ENCODE measurements at regions not wholly inside any gene's neighbourhood (a gene's known extent, or its start where the extent isn't known, plus 50 kb on each side); places are given as distances from the start of the nearest gene placed in this dataset.

- 0 to 5% methylated on average over 3 of the region's 3 CpGs for WGBS, 2 experiments (ENCODE audit: low coverage in 1 of 2, low lambda C conversion rate in 2 of 2, missing lambda C conversion rate in 2 of 2)
- Histone ChIP-seq H3K4me2 (ENCODE audit: unreplicated experiment) (no peak overlapping the region), H3K27ac (no peak overlapping the region), H3K4me3 (no peak overlapping the region), H4K20me1 (ENCODE audit: insufficient read depth) (no peaks in the 10 kb centered on the region), H3K4me1 (ENCODE audit: insufficient read depth) (no peaks in the 10 kb centered on the region), H3K9ac (no peak overlapping the region), H3F3A (ENCODE audit: insufficient read depth) (no peaks in the 10 kb centered on the region), H3K9me2 (ENCODE audit: insufficient read depth) (no peaks in the 10 kb centered on the region), H3K9me3 (ENCODE audit: low read depth) (no peaks in the 10 kb centered on the region), H3K79me2 (ENCODE audit: insufficient read depth) (no peaks in the 10 kb centered on the region), H3K36me3 (ENCODE audit: low read depth) (no peaks in the 10 kb centered on the region), H3K27me3 (replicated peaks; ENCODE audit: insufficient read depth) (no peaks in the 10 kb centered on the region), H2AFZ (no peak overlapping the region)
- no peak for DNase-seq
- TF ChIP-seq EZH2 (IDR thresholded peaks at IDR 0.05; ENCODE audit: insufficient read depth, poor library complexity, severe bottlenecking), result no peak
- no peak for TF ChIP-seq EZH2phosphoT487 (IDR thresholded peaks at IDR 0.05; ENCODE audit: insufficient read depth, low read depth)
- in situ Hi-C loops (cut with MboI), result no loop called here
Observed at GRCh38 chrX:124679199-124679598, 332.8 kb downstream of the SH2D1A start.

DNA sequence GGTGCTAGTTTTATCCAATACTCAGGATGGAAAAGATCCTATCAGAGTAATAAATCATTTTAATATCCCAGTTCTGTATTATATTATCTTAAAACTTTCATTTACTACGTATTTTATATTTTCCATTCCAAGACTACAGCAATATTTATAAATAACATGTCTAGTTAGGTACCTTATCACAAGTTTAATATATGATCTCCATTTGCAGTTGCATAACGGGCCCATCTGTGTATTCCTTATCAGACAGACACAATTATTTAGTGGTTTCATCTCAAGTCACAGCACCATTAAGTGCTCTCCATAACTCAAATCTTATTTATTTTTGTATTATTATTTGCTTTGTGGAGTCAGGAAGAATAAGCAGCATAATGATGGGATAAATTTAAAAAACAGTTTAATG lies 333.9 kb downstream of the SH2D1A start:
- DNase-seq, result no peak
- Histone ChIP-seq H3K4me3 (no peak overlapping the region), H2AFZ (no peak overlapping the region), H3K27me3 (replicated peaks; ENCODE audit: insufficient read depth) (no peaks in the 10 kb centered on the region), H3K9me2 (ENCODE audit: insufficient read depth) (no peaks in the 10 kb centered on the region), H3K4me1 (ENCODE audit: insufficient read depth) (no peaks in the 10 kb centered on the region), H3K36me3 (ENCODE audit: low read depth) (no peaks in the 10 kb centered on the region), H3K79me2 (ENCODE audit: insufficient read depth) (no peaks in the 10 kb centered on the region), H3K9me3 (ENCODE audit: low read depth) (no peaks in the 10 kb centered on the region), H3K9ac (no peak overlapping the region), H3F3A (ENCODE audit: insufficient read depth) (no peaks in the 10 kb centered on the region), H3K4me2 (ENCODE audit: unreplicated experiment) (no peak overlapping the region), H4K20me1 (ENCODE audit: insufficient read depth) (no peaks in the 10 kb centered on the region), H3K27ac (no peak overlapping the region)
- WGBS, 2 experiments (ENCODE audit: low coverage in 1 of 2, low lambda C conversion rate in 2 of 2, missing lambda C conversion rate in 2 of 2), result 15 to 44% methylated on average over 1 to 2 of the region's 2 CpGs
- no peak for TF ChIP-seq EZH2phosphoT487 (IDR thresholded peaks at IDR 0.05; ENCODE audit: insufficient read depth, low read depth)
- no peak for TF ChIP-seq EZH2 (IDR thresholded peaks at IDR 0.05; ENCODE audit: insufficient read depth, poor library complexity, severe bottlenecking)
- in situ Hi-C loops (cut with MboI), result no loop called here

- H3K9ac ChIP-seq, result no peak overlapping the region
- 14 to 29% methylated on average over 2 to 3 of the region's 3 CpGs for WGBS, 2 experiments (ENCODE audit: low coverage in 1 of 2, low lambda C conversion rate in 2 of 2, missing lambda C conversion rate in 2 of 2)
- H3K27me3 ChIP-seq (replicated peaks; ENCODE audit: insufficient read depth), result no peaks in the 10 kb centered on the region
- H3K4me3 ChIP-seq, result no peak overlapping the region
- H3K79me2 ChIP-seq (ENCODE audit: insufficient read depth), result no peaks in the 10 kb centered on the region
- no peak overlapping the region for H3K4me2 ChIP-seq (ENCODE audit: unreplicated experiment)
- no peaks in the 10 kb centered on the region for H3K4me1 ChIP-seq (ENCODE audit: insufficient read depth)
- no peaks in the 10 kb centered on the region for H4K20me1 ChIP-seq (ENCODE audit: insufficient read depth)
- no peak overlapping the region for H3K27ac ChIP-seq
- DNase-seq, result no peak
- no peaks in the 10 kb centered on the region for H3F3A ChIP-seq (ENCODE audit: insufficient read depth)
- no peak overlapping the region for H2AFZ ChIP-seq
- TF ChIP-seq EZH2 (IDR thresholded peaks at IDR 0.05; ENCODE audit: insufficient read depth, poor library complexity, severe bottlenecking) (no peak), EZH2phosphoT487 (IDR thresholded peaks at IDR 0.05; ENCODE audit: insufficient read depth, low read depth) (no peak)
- in situ Hi-C loops (cut with MboI), result no loop called here
- no peaks in the 10 kb centered on the region for H3K9me2 ChIP-seq (ENCODE audit: insufficient read depth)
- no peaks in the 10 kb centered on the region for H3K36me3 ChIP-seq (ENCODE audit: low read depth)
- H3K9me3 ChIP-seq (ENCODE audit: low read depth), result no peaks in the 10 kb centered on the region
Observed at GRCh38 chrX:124690495-124690894, 344.1 kb downstream of the SH2D1A start.

- H3K9me2 ChIP-seq (ENCODE audit: insufficient read depth), result no peaks in the 10 kb centered on the region
- H4K20me1 ChIP-seq (ENCODE audit: insufficient read depth), result no peaks in the 10 kb centered on the region
- no peaks in the 10 kb centered on the region for H3K27me3 ChIP-seq (replicated peaks; ENCODE audit: insufficient read depth)
- TF ChIP-seq EZH2phosphoT487 (IDR thresholded peaks at IDR 0.05; ENCODE audit: insufficient read depth, low read depth), result no peak
- H3K4me1 ChIP-seq (ENCODE audit: insufficient read depth), result no peaks in the 10 kb centered on the region
- no peak overlapping the region for H3K4me2 ChIP-seq (ENCODE audit: unreplicated experiment)
- H3K79me2 ChIP-seq (ENCODE audit: insufficient read depth), result no peaks in the 10 kb centered on the region
- no peak overlapping the region for H2AFZ ChIP-seq
- H3K9me3 ChIP-seq (ENCODE audit: low read depth), result no peaks in the 10 kb centered on the region
- H3K4me3 ChIP-seq, result no peak overlapping the region
- no peaks in the 10 kb centered on the region for H3K36me3 ChIP-seq (ENCODE audit: low read depth)
- no peak for DNase-seq
- H3K27ac ChIP-seq, result no peak overlapping the region
- no peak overlapping the region for H3K9ac ChIP-seq
- no peaks in the 10 kb centered on the region for H3F3A ChIP-seq (ENCODE audit: insufficient read depth)
- WGBS, 2 experiments (ENCODE audit: low coverage in 1 of 2, low lambda C conversion rate in 2 of 2, missing lambda C conversion rate in 2 of 2), result 13% methylated on average over 2 of the region's 2 CpGs
- in situ Hi-C loops (cut with MboI), result no loop called here
Observed at GRCh38 chrX:124699876-124700275, 353.5 kb downstream of the SH2D1A start.

GRCh38 chrX:124717537-124717936 lies 371.2 kb downstream of the SH2D1A start:
- no peak for TF ChIP-seq EZH2 (IDR thresholded peaks at IDR 0.05; ENCODE audit: insufficient read depth, poor library complexity, severe bottlenecking)
- TF ChIP-seq EZH2phosphoT487 (IDR thresholded peaks at IDR 0.05; ENCODE audit: insufficient read depth, low read depth), result no peak
- Histone ChIP-seq H3K27me3 (replicated peaks; ENCODE audit: insufficient read depth) (no peaks in the 10 kb centered on the region), H3K4me1 (ENCODE audit: insufficient read depth) (no peaks in the 10 kb centered on the region), H3K27ac (no peak overlapping the region), H3K79me2 (ENCODE audit: insufficient read depth) (no peaks in the 10 kb centered on the region), H4K20me1 (ENCODE audit: insufficient read depth) (no peaks in the 10 kb centered on the region), H3K9me2 (ENCODE audit: insufficient read depth) (no peaks in the 10 kb centered on the region), H2AFZ (no peak overlapping the region), H3K36me3 (ENCODE audit: low read depth) (no peaks in the 10 kb centered on the region), H3K4me3 (no peak overlapping the region), H3K9ac (no peak overlapping the region), H3K9me3 (ENCODE audit: low read depth) (no peaks in the 10 kb centered on the region), H3K4me2 (ENCODE audit: unreplicated experiment) (no peak overlapping the region), H3F3A (ENCODE audit: insufficient read depth) (no peaks in the 10 kb centered on the region)
- no peak for DNase-seq
- 0 to 6% methylated on average over 1 of the region's 1 CpG for WGBS, 2 experiments (ENCODE audit: low coverage in 1 of 2, low lambda C conversion rate in 2 of 2, missing lambda C conversion rate in 2 of 2)
- in situ Hi-C loops (cut with MboI), result no loop called here

Data from GM23248 (cell line).